ENCODE measurements at regions not wholly inside any gene's neighbourhood (a gene's known extent, or its start where the extent isn't known, plus 50 kb on each side); places are given as distances from the start of the nearest gene placed in this dataset.

DNA sequence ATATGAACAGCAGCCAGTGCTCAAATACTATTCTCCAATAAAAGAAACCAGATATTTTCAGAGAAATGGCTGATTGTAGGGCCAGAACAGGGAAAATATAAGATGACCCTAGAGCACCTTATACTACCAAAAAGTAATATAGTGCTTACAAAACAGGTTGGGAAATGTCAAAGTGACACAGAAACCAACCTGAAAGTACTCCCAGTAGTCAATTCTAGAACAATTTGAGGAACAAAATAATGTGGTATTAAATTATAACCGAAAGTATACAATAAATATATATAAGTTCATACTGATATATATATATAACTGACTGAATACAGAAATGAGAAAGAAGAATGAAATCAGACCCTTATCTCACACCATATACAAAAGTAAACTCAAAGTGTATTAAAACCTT lies 657.2 kb upstream of the PHF14 start:
- no peak for TF ChIP-seq POLR2AphosphoS5 (IDR thresholded peaks at IDR 0.05)
- TF ChIP-seq, protein P1, sequence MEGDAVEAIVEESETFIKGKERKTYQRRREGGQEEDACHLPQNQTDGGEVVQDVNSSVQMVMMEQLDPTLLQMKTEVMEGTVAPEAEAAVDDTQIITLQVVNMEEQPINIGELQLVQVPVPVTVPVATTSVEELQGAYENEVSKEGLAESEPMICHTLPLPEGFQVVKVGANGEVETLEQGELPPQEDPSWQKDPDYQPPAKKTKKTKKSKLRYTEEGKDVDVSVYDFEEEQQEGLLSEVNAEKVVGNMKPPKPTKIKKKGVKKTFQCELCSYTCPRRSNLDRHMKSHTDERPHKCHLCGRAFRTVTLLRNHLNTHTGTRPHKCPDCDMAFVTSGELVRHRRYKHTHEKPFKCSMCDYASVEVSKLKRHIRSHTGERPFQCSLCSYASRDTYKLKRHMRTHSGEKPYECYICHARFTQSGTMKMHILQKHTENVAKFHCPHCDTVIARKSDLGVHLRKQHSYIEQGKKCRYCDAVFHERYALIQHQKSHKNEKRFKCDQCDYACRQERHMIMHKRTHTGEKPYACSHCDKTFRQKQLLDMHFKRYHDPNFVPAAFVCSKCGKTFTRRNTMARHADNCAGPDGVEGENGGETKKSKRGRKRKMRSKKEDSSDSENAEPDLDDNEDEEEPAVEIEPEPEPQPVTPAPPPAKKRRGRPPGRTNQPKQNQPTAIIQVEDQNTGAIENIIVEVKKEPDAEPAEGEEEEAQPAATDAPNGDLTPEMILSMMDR (IDR thresholded peaks at IDR 0.05; ENCODE audit: poor library complexity, severe bottlenecking), result no peak
- no peak for TF ChIP-seq EP300 (conservative IDR thresholded peaks at IDR 0.05; ENCODE audit: poor library complexity, severe bottlenecking)
- TF ChIP-seq RAD21 (conservative IDR thresholded peaks at IDR 0.05), result no peak

Measured in neural cell (in vitro differentiated cells).